ENCODE measurements at regions not wholly inside any gene's neighbourhood (a gene's known extent, or its start where the extent isn't known, plus 50 kb on each side); places are given as distances from the start of the nearest gene placed in this dataset.

DNA sequence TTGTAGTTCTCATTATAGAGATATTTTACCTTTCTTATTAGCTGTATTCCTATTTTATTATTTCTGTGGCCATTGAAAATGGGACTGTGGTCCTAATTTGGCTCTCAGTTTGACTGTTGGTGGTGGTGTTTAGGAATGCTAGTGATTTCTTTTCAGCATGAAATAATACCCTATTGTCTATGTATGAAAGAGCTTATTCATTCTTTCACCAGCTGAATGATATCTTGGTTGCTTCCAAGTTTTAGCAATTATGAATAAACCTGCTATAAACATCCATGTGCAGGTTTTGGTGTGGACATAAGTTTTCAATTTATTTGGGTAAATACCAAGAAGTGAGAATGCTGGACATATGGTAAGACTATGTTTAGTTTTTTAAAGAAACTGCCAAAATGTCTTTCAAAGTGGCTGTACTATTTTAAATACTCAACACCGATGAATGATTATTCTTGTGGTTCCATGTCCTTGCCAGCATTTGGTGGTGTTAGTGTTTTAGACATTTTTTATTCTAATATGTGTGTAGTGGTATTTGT lies 501.6 kb upstream of the GYPC start:
- TF ChIP-seq RAD21 (IDR thresholded peaks at IDR 0.05; ENCODE audit: insufficient read depth, low read depth, low read length) (no peak), FOS (IDR thresholded peaks at IDR 0.05; ENCODE audit: borderline replicate concordance, extremely low read depth, insufficient read length) (no peak), ATF3 (IDR thresholded peaks at IDR 0.05; ENCODE audit: borderline replicate concordance, extremely low read depth, low read depth, low read length) (no peak), SMC3 (IDR thresholded peaks at IDR 0.05; ENCODE audit: borderline replicate concordance, low read length) (no peak), ASH2L (IDR thresholded peaks at IDR 0.05; ENCODE audit: borderline replicate concordance, low read depth) (no peak), KDM1A (IDR thresholded peaks at IDR 0.05; ENCODE audit: borderline replicate concordance) (no peak), BHLHE40 (IDR thresholded peaks at IDR 0.05; ENCODE audit: borderline replicate concordance in 1 of 2, low read depth in 2 of 2, low read length in 1 of 2) (no peak), SRF (IDR thresholded peaks at IDR 0.05; ENCODE audit: low read depth in 2 of 2, low read length in 2 of 2) (no peak), KAT2A (conservative IDR thresholded peaks at IDR 0.05; ENCODE audit: control insufficient read depth, low read depth, low read length) (no peak), FOXM1 (IDR thresholded peaks at IDR 0.05; ENCODE audit: low read depth, low read length) (no peak), NFYA (IDR thresholded peaks at IDR 0.05; ENCODE audit: borderline replicate concordance, low read depth, low read length) (no peak)

Data from GM12878 (cell line).